Activated CD4-positive, alpha-beta T cell treated with anti-CD3 and anti-CD28 coated beads, Interleukin-10, Interleukin-2, amounts not matched to agents 100 ng/mL and 50 ng/mL, durations not matched to agents 16 hours and 8 hours (primary cell): ENCODE measurements at regions not wholly inside any gene's neighbourhood (a gene's known extent, or its start where the extent isn't known, plus 50 kb on each side); places are given as distances from the start of the nearest gene placed in this dataset.

Source experiments
- DNase-seq: peaks from one replicate; pipeline ENCODE4 v3.0.0-alpha.2; 2020

GRCh38 chr7:22582863-22583622, 83.1 kb upstream of the STEAP1B start:
- DNase-seq, result no peak

GRCh38 chr7:22581099-22581498, 81.1 kb upstream of the STEAP1B start:
- peak; percentile 37 for DNase-seq

- no peak for DNase-seq
Observed at GRCh38 chr7:22579961-22580360, 80.0 kb upstream of the STEAP1B start.

GRCh38 chr7:22578007-22578733, 78.2 kb upstream of the STEAP1B start:
- no peak for DNase-seq

DNA sequence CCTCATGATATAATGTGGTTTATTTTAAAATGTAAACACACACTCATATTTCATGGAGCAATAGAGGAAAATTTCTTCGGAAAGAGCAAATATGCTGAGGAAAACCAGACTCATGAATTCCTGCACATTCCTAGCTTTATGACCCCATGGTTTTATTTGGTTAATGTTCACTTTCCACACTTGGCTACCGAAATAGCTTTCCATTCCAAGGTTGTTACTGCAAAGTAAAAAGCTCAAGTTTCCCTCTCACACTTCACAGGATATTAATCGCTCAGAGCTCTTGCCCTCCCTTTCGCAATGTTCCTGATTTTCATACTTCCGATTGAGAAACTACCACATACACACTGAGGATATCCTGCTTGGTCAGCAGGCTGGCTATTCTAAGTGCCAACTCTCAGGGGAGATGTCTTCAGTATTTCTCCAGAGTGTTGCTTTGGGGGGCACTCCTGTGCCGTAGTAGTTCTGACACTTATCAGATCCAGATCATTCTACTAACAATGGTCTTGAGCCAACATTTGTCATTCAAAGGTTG, 77.5 kb upstream of the STEAP1B start:
- no peak for DNase-seq

DNA sequence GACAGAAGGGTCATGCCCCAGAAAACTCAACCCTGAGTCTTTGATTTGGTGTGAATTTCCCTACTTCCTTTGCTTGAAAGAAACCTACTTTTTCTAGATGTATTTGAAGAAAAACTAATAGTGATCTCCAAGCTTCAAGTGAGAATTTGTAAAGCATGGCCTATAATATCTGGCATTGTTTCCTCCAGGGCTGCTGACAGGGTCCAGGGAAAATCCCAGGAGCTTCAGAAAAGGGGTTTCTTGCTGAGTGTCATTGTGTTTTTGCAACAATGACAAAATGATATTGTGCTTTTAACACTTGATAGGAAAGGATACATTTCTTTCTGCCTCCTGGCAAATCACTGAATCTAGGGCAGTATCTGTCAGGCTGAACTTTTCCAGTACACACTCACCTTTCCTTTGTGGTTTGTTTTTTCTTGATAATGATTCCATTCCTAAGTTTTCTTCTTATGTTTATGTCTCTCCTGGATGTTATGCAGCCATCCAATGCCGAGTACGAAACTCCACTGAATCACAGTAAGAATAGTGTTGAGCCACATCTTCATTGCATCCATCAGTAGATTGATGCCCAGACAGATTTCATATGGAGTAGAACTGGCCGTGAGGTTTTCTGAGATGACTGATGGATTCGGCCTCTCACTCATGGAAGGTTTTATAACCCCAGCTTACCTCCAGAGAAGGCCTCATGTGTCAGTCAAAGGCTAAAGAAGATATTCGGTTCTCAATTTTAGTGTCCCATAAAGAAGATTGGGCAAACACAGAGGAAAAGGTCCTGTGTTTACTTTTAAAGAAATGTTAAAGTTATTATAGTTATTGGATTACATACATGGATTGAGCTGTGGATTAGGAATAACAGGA, 76.9 kb upstream of the STEAP1B start:
- DNase-seq, result no peak

GRCh38 chr7:22574754-22575520, 74.9 kb upstream of the STEAP1B start:
- DNase-seq, result no peak

DNA sequence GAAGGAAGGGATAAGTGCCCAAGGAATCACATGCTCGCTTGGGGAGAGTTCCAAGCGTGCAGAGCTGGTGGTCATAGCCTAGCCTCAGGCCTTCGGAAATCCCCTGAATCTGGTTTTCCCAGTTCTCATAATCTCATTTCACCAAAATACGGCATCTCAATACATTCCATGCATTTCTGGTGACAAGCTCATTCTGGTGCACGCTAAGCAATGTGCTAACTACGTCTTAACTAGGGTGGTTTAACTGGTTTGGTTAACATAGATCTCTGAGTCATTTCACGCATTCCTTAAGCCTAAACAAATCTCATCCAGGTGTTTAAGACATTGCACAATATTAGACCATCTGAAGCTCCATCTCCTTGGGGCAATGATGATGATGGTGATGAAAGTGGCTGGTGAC, 72.9 kb upstream of the STEAP1B start:
- no peak for DNase-seq

DNA sequence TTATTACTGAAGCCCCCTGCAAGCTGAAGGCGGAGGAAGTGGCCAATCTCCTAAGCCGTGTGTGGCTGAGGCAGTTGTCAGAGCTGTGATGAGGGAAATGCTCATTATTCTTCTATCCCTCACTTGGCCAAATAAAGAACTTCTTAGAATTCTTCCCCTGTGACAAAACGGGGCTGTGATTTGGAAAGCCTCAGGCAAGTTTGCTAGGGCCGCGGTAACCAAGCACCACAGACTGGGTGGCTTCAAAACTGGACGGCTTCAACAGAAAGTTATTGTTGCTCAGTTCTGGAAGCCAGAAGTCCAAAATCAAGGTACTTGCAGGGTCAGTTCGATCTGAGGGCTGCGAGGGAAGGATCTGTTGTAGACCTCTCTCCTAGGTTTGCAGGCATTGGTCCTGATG, 72.3 kb upstream of the STEAP1B start:
- no peak for DNase-seq

GRCh38 chr7:22571766-22572165, 71.8 kb upstream of the STEAP1B start:
- DNase-seq, result no peak

- no peak for DNase-seq
Observed at GRCh38 chr7:22569586-22570321, 69.8 kb upstream of the STEAP1B start.

DNA sequence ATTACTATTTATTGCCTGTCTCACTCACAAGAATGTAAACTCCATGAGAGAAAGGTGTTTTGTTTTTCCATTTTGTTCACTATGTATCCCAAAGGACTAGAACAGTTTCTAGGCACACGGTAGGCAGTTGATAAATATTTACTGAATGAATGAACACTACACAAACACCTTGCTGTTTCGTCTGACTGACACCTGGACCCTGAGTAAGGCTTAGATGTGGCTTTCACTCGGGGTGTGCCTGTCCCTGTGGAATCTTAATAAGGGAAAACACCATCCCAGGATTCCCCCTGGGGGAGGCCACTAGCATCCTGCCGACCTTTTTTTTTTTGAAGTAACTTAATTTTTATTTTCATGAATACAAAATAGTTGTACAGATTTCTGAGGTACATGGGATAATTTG, 66.6 kb upstream of the STEAP1B start:
- DNase-seq, result no peak

GRCh38 chr7:22566176-22566575, 66.2 kb upstream of the STEAP1B start:
- no peak for DNase-seq

GRCh38 chr7:22565315-22565811, 65.4 kb upstream of the STEAP1B start:
- DNase-seq, result peak; percentile 52

GRCh38 chr7:22564511-22565045, 64.6 kb upstream of the STEAP1B start:
- DNase-seq, result peak; percentile 38

DNA sequence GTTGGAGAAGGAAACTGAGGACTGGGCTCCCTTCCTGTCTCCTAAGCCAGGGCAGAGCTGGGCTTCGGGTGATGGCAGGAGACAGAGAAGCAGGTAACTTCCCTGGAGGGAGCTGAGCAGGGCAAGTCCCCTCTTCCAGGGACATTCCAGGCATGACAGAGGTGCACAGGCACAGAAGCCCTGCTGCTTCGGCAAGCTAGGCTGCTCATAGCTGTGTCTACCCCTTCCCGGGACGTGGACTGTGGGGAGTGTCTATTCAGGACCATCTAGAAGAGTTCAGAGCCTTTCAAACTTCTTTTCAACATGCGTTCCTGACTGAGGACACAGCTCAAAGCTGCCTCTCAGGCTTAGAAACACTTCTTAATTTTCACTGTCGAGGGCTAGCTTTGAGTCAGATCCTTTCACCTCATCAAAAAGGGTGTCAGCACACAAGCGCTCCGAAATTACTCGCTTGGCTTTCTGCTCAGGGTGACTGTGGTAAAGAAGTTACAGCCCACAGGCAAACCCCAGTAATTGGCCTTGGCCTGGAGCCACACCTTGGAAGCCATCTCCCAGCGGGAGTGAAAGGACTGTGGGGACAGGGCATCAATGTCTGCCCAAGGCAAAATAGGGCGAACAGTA, 63.7 kb upstream of the STEAP1B start:
- peak; percentile 90 for DNase-seq

- peak; percentile 50 for DNase-seq
Observed at GRCh38 chr7:22563032-22563501, 63.1 kb upstream of the STEAP1B start.

- peak; percentile 62 for DNase-seq
Observed at GRCh38 chr7:22561895-22562593, 62.1 kb upstream of the STEAP1B start.

- DNase-seq, result no peak
Observed at GRCh38 chr7:22561321-22561811, 61.4 kb upstream of the STEAP1B start.
